HL-60 (cell line): ENCODE measurements at regions not wholly inside any gene's neighbourhood (a gene's known extent, or its start where the extent isn't known, plus 50 kb on each side); places are given as distances from the start of the nearest gene placed in this dataset.

Experiments used
- CTCF ChIP-seq: IDR thresholded peaks from one replicate; pipeline ENCODE4 v1.5.1; 2011; ENCODE audit warnings: low read length, control low read depth, inconsistent platforms; ENCODE audit not compliant: insufficient read depth
- POLR2AphosphoS5 ChIP-seq: IDR thresholded peaks from 2 replicates; pipeline ENCODE4 v1.6.1; 2012; ENCODE audit warnings: low read depth

- no peak for TF ChIP-seq CTCF
- no peak for TF ChIP-seq POLR2AphosphoS5
Observed at GRCh38 chr3:31210068-31210645, 315.7 kb upstream of the GADL1 start.
